RWPE1 (cell line): ENCODE measurements at regions not wholly inside any gene's neighbourhood (a gene's known extent, or its start where the extent isn't known, plus 50 kb on each side); places are given as distances from the start of the nearest gene placed in this dataset.

ENCODE experiments used
- CTCF ChIA-PET: fragments of 350-600 bp; sonication (Branson Sonifier 250); formaldehyde crosslinking; extraction: SDS; loops from one replicate; lab custom pipeline; 2021; lab: Yijun Ruan, JAX
- POLR2A ChIA-PET: fragments of 400-600 bp; formaldehyde crosslinking; extraction: SDS; loops from one replicate; lab custom pipeline; 2020; ENCODE audit warnings: antibody characterized with exemption; ENCODE audit not compliant: low non-redundant PET; lab: Yijun Ruan, JAX
- DNase-seq: peaks from one replicate; pipeline ENCODE4 v3.0.0; 2012; ENCODE audit warnings: low spot score
- H3K27ac ChIP-seq: fragments of 450-650 bp; 2 replicates; pipeline ENCODE4 v1.5.1; 2017
- CTCF ChIP-seq: fragments of 450-650 bp; conservative IDR thresholded peaks from 2 replicates; pipeline ENCODE4 v1.5.1; 2017; ENCODE audit warnings: low read depth, mild to moderate bottlenecking

- DNase-seq: no peak
- ChIA-PET POLR2A (no interaction called here), CTCF (no interaction called here)
- H3K27ac ChIP-seq: no peak overlapping the region
- TF ChIP-seq CTCF: no peak
Observed at GRCh38 chr12:45582536-45582935, 147.0 kb upstream of the ARID2 start.

GRCh38 chr12:45582986-45583659, 146.4 kb upstream of the ARID2 start:
- no peak for DNase-seq
- CTCF ChIA-PET: no interaction called here
- POLR2A ChIA-PET: no interaction called here
- TF ChIP-seq CTCF: no peak
- H3K27ac ChIP-seq: no peak overlapping the region

- CTCF ChIA-PET: no interaction called here
- DNase-seq: no peak
- POLR2A ChIA-PET: no interaction called here
Observed at GRCh38 chr12:45584336-45584735, 145.2 kb upstream of the ARID2 start.

GRCh38 chr12:45585522-45586230, 143.8 kb upstream of the ARID2 start:
- DNase-seq: no peak
- CTCF ChIA-PET: interaction anchor here (0.7 kb wide), 1 partner anchor 129 kb away, joined by 3 read pairs; no protein-coding TSS in a partner anchor
- POLR2A ChIA-PET: no interaction called here
- no peak overlapping the region for H3K27ac ChIP-seq
- no peak for TF ChIP-seq CTCF

More at GRCh38 chr12:45584336-45584735, 145.2 kb upstream of the ARID2 start:
- no peak overlapping the region for H3K27ac ChIP-seq
- TF ChIP-seq CTCF: no peak

- DNase-seq: no peak
- no peak overlapping the region for H3K27ac ChIP-seq
- ChIA-PET CTCF (no interaction called here), POLR2A (no interaction called here)
- TF ChIP-seq CTCF: no peak
Observed at GRCh38 chr12:45586486-45586885, 143.0 kb upstream of the ARID2 start.

GRCh38 chr12:45587012-45587411, 142.5 kb upstream of the ARID2 start:
- no peak for DNase-seq
- ChIA-PET POLR2A (no interaction called here), CTCF (no interaction called here)
- no peak for TF ChIP-seq CTCF
- H3K27ac ChIP-seq: no peak overlapping the region
